GM12878 (cell line): ENCODE measurements at regions not wholly inside any gene's neighbourhood (a gene's known extent, or its start where the extent isn't known, plus 50 kb on each side); places are given as distances from the start of the nearest gene placed in this dataset.

Source experiments
- ATAC-seq: fragments of 200-7000 bp; cut with Tn5 transposase; 3 replicates; pipeline ENCODE4 v1.9.1; 2020; ENCODE audit warnings: mild to moderate bottlenecking, moderate library complexity
- BruUV-seq: library from RNA; stranded (reverse); fragments of 400-500 nt; replicated peaks from 2 replicates; lab custom pipeline; 2021; lab: Mats Ljungman, UMichigan
- CTCF ChIA-PET: fragments of 300-600 bp; sonication (Branson Sonifier 250); formaldehyde crosslinking; extraction: SDS; loops from one replicate; lab custom pipeline; 2021; ENCODE audit warnings: inconsistent platforms; lab: Yijun Ruan, JAX
- POLR2A ChIA-PET: fragments of 350-600 bp; formaldehyde crosslinking; extraction: SDS; loops from one replicate; lab custom pipeline; 2021; ENCODE audit warnings: inconsistent platforms; lab: Charles Lee
- RAD21 ChIA-PET: fragments of 300-600 bp; sonication (Branson Sonifier 250); formaldehyde crosslinking; loops from one replicate; lab custom pipeline; 2023; ENCODE audit warnings: antibody characterized with exemption; ENCODE audit not compliant: unreplicated experiment; lab: Charles Lee
- SMC1A ChIA-PET: fragments of 300-600 bp; sonication (Branson Sonifier 250); formaldehyde crosslinking; loops from one replicate; lab custom pipeline; 2023; ENCODE audit not compliant: unreplicated experiment, uncharacterized antibody; lab: Charles Lee
- DNase-seq: peaks from one replicate; pipeline ENCODE4 v3.0.0-alpha.2; 2011; ENCODE audit warnings: low read depth, low spot score
- FAIRE-seq: peaks from 3 replicates; lab custom pipeline; 2011; peaks lifted over from hg19 to GRCh38; lab: Jason Lieb, UNC
- H2AFZ ChIP-seq: 2 replicates; pipeline ENCODE4 v1.6.0; 2011; ENCODE audit warnings: low read depth, low read length, control low read depth; ENCODE audit not compliant: control insufficient read depth
- H3K27ac ChIP-seq: 2 replicates; pipeline ENCODE4 v1.5.1; 2011; ENCODE audit warnings: control low read depth; ENCODE audit not compliant: control insufficient read depth, insufficient read depth
- H3K27me3 ChIP-seq, 2 experiments: replicated peaks in 1 of 2; 2 replicates each; pipeline versions ENCODE4 v1.6.0 to v1.6.1; 2011; ENCODE audit warnings: low read length in 1 of 2; ENCODE audit not compliant: control insufficient read depth in 2 of 2, insufficient read depth in 2 of 2
- H3K36me3 ChIP-seq, 2 experiments: 2 replicates each; pipeline ENCODE4 v1.5.1; 2011; ENCODE audit warnings: low read length in 1 of 2; ENCODE audit not compliant: control insufficient read depth in 2 of 2, insufficient read depth in 2 of 2
- H3K4me1 ChIP-seq: 2 replicates; pipeline ENCODE4 v1.6.1; 2011; ENCODE audit warnings: mild to moderate bottlenecking, low read length, moderate library complexity, mixed read lengths; ENCODE audit not compliant: control insufficient read depth, insufficient read depth
- H3K4me2 ChIP-seq: 2 replicates; pipeline ENCODE4 v1.6.0; 2011; ENCODE audit warnings: control low read depth; ENCODE audit not compliant: control insufficient read depth, insufficient read depth
- H3K4me3 ChIP-seq: fragments of 200-600 bp; sonication (generic); 2 replicates; pipeline ENCODE4 v1.5.1; 2016
- H3K79me2 ChIP-seq: 2 replicates; pipeline ENCODE4 v1.6.0; 2011; ENCODE audit warnings: low read length; ENCODE audit not compliant: control insufficient read depth, insufficient read depth
- H3K9ac ChIP-seq: 2 replicates; pipeline ENCODE4 v1.8.0; 2011; ENCODE audit warnings: low read length, control low read depth, mixed read lengths; ENCODE audit not compliant: control insufficient read depth, insufficient read depth
- H3K9me3 ChIP-seq: replicated peaks from 3 replicates; pipeline ENCODE4 v1.5.1; 2011; ENCODE audit warnings: mild to moderate bottlenecking, low read length; ENCODE audit not compliant: control insufficient read depth, insufficient read depth
- H4K20me1 ChIP-seq: 2 replicates; pipeline ENCODE4 v1.6.0; 2011; ENCODE audit not compliant: control insufficient read depth, insufficient read depth
- BMI1 ChIP-seq: fragments of 450-650 bp; IDR thresholded peaks from 2 replicates; pipeline ENCODE4 v1.6.1; 2016; ENCODE audit warnings: mild to moderate bottlenecking, moderate library complexity, borderline replicate concordance
- BRCA1 ChIP-seq: IDR thresholded peaks from 2 replicates; pipeline ENCODE4 v1.6.1; 2011; ENCODE audit warnings: low read depth, low read length, improper control_type of control experiment
- CEBPB ChIP-seq, 2 experiments: fragments of 150-350 bp in 1 of 2; IDR thresholded peaks; 2 replicates each; pipeline ENCODE4 v1.6.1; 2012 to 2014; ENCODE audit warnings: low read depth in 2 of 2, low read length in 2 of 2, borderline replicate concordance in 1 of 2, inconsistent platforms in 1 of 2
- CHD2 ChIP-seq: IDR thresholded peaks from 2 replicates; pipeline ENCODE4 v1.6.1; 2011; ENCODE audit warnings: low read depth, low read length, improper control_type of control experiment, borderline replicate concordance
- EZH2 ChIP-seq: IDR thresholded peaks from 2 replicates; pipeline ENCODE4 v1.6.1; 2012; ENCODE audit warnings: low read depth, mild to moderate bottlenecking, control low read depth, inconsistent platforms, low read length, borderline replicate concordance; ENCODE audit not compliant: control insufficient read depth
- HDGF ChIP-seq: fragments of 450-650 bp; IDR thresholded peaks from 2 replicates; pipeline ENCODE4 v1.6.1; 2016; ENCODE audit warnings: antibody characterized with exemption
- IRF4 ChIP-seq: IDR thresholded peaks from 2 replicates; pipeline ENCODE4 v1.6.1; 2011; ENCODE audit warnings: low read depth, low read length
- MTA2 ChIP-seq: fragments of 450-650 bp; IDR thresholded peaks from 2 replicates; pipeline ENCODE4 v1.6.1; 2016; ENCODE audit warnings: low read depth, mild to moderate bottlenecking, moderate library complexity
- MTA3 ChIP-seq: IDR thresholded peaks from 2 replicates; pipeline ENCODE4 v1.6.1; 2012; ENCODE audit warnings: low read length, inconsistent platforms, borderline replicate concordance
- MXI1 ChIP-seq: fragments of 150-350 bp; IDR thresholded peaks from 2 replicates; pipeline ENCODE4 v1.6.1; 2011; ENCODE audit warnings: low read depth, mild to moderate bottlenecking, inconsistent platforms, low read length, improper control_type of control experiment
- NFIC ChIP-seq: IDR thresholded peaks from 2 replicates; pipeline ENCODE4 v1.6.1; 2012; ENCODE audit warnings: low read depth, mild to moderate bottlenecking, inconsistent platforms, low read length, moderate library complexity
- NFYB ChIP-seq: IDR thresholded peaks from 2 replicates; pipeline ENCODE4 v1.6.1; 2011; ENCODE audit warnings: low read depth, mild to moderate bottlenecking, low read length, improper control_type of control experiment, moderate library complexity; ENCODE audit not compliant: insufficient read depth
- SMAD5 ChIP-seq: IDR thresholded peaks from 2 replicates; pipeline ENCODE4 v1.6.1; 2016; ENCODE audit warnings: antibody characterized with exemption, low read depth
- SMC3 ChIP-seq: IDR thresholded peaks from 2 replicates; pipeline ENCODE4 v1.6.1; 2011; ENCODE audit warnings: low read length, improper control_type of control experiment, borderline replicate concordance
- SREBF2 ChIP-seq: IDR thresholded peaks from 2 replicates; pipeline ENCODE4 v1.6.1; 2012; ENCODE audit warnings: mild to moderate bottlenecking, low read length
- ZNF687 ChIP-seq: fragments of 450-650 bp; IDR thresholded peaks from 2 replicates; pipeline ENCODE4 v1.6.1; 2017; ENCODE audit warnings: mild to moderate bottlenecking, moderate library complexity
- WGBS: methylation state at CpG from one replicate; pipeline ENCODE4 v1.1.6; 2016; ENCODE audit warnings: low lambda C conversion rate; ENCODE audit not compliant: insufficient replicate concordance, insufficient coverage; ENCODE audit errors: missing lambda C conversion rate; 5-methylcytosine and 5-hydroxymethylcytosine counted together
- in situ Hi-C: fragments of 300-500 bp; cut with MboI; formaldehyde crosslinking; loops from 9 replicates; pipeline ENCODE4 v1.14.3; 2018; ENCODE audit warnings: mixed read lengths
- intact Hi-C: fragments of 100-400 bp; cut with micrococcal nuclease; formaldehyde crosslinking; loops from one replicate; pipeline ENCODE4 v1.14.2; 2022; ENCODE audit not compliant: unreplicated experiment

GRCh38 chr12:24724814-24725213 lies 224.1 kb downstream of the BCAT1 start:
- Histone ChIP-seq H3K4me2 (no peak overlapping the region), H3K27me3 (no peaks in the 10 kb centered on the region), H3K27ac (no peak overlapping the region), H3K4me3 (no peak overlapping the region), H3K4me1 (no peaks in the 10 kb centered on the region; the same call in 1 of the 2 replicates), H3K79me2 (no peaks in the 10 kb centered on the region), H3K9me3 (peaks cover 3% of the 10 kb centered on the region; the same call in 2 of the 3 replicates), H2AFZ (no peak overlapping the region), H4K20me1 (no peaks in the 10 kb centered on the region), H3K36me3 (no peaks in the 10 kb centered on the region), H3K9ac (no peak overlapping the region)
- CTCF ChIA-PET = no interaction called here
- RAD21 ChIA-PET = no interaction called here
- TF ChIP-seq CEBPB (IDR thresholded peaks at IDR 0.05; ENCODE audit: borderline replicate concordance in 1 of 2, low read depth in 2 of 2, low read length in 2 of 2) = no peak
- ATAC-seq = no peak
- intact Hi-C loops (loop anchor here (5.0 kb wide), 1 partner anchor 363 kb away; no protein-coding TSS in a partner anchor), in situ Hi-C loops (no loop called here)
- SMC1A ChIA-PET = no interaction called here
- DNase-seq = no peak
- no peak for FAIRE-seq
- POLR2A ChIA-PET = no interaction called here
- BruUV-seq = no TSS peak
- WGBS = 22% methylated on average over 5 of the region's 5 CpGs

GRCh38 chr12:24723759-24724158 lies 225.1 kb downstream of the BCAT1 start:
- H3K4me1 ChIP-seq = peaks cover 7% of the 10 kb centered on the region
- H3K9me3 ChIP-seq = peaks cover 3% of the 10 kb centered on the region; the same call in 2 of the 3 replicates
- no peaks in the 10 kb centered on the region for H3K36me3 ChIP-seq
- SMC1A ChIA-PET = interaction anchor here (1.2 kb wide), 1 partner anchor 12 kb away, joined by 4 read pairs; no protein-coding TSS in a partner anchor
- DNase-seq (no peak), FAIRE-seq (no peak), ATAC-seq (no peak)
- H3K4me2 ChIP-seq = no peak overlapping the region
- no peak overlapping the region for H3K4me3 ChIP-seq
- H4K20me1 ChIP-seq = no peaks in the 10 kb centered on the region
- no TSS peak for BruUV-seq
- POLR2A ChIA-PET = interaction anchor here (0.6 kb wide), 1 partner anchor 41 kb away, joined by 3 read pairs; no protein-coding TSS in a partner anchor
- H3K27me3 ChIP-seq = no peaks in the 10 kb centered on the region
- in situ Hi-C loops (no loop called here), intact Hi-C loops (no loop called here)
- H3K27ac ChIP-seq = no peak overlapping the region
- no peak overlapping the region for H2AFZ ChIP-seq
- RAD21 ChIA-PET = no interaction called here
- H3K9ac ChIP-seq = no peak overlapping the region
- no peaks in the 10 kb centered on the region for H3K79me2 ChIP-seq
- CTCF ChIA-PET = interaction anchor here (0.7 kb wide), 2 partner anchors 11 to 620 kb away, joined by 3 to 5 read pairs; no protein-coding TSS in a partner anchor
- TF ChIP-seq ZNF687 (no peak), EZH2 (no peak), NFIC (no peak), BMI1 (no peak), CHD2 (no peak), IRF4 (no peak), MTA2 (no peak), SREBF2 (no peak), NFYB (no peak), MTA3 (no peak), BRCA1 (no peak), SMC3 (no peak), MXI1 (no peak), HDGF (no peak), SMAD5 (no peak)
